Activated T-helper 1 cell treated with anti-CD3 and anti-CD28 coated beads, Interleukin-12 subunit alpha, Interleukin-12 subunit beta, Interleukin-2, Interleukin-4 antibody, amounts not matched to agents 30 ng/mL and 10 ng/mL and 1 ng/mL, durations not matched to agents 14 hours and 24 hours and 36 hours (primary cell): ENCODE measurements at regions not wholly inside any gene's neighbourhood (a gene's known extent, or its start where the extent isn't known, plus 50 kb on each side); places are given as distances from the start of the nearest gene placed in this dataset.

Source experiments
- DNase-seq: peaks from one replicate; pipeline ENCODE4 v3.0.0; 2021; ENCODE audit warnings: low spot score
- H3K27ac Mint-ChIP-seq: one replicate; pipeline ENCODE4 v1.8.0; 2021; ENCODE audit warnings: mild to moderate bottlenecking, mixed read lengths
- H3K27me3 Mint-ChIP-seq: one replicate; pipeline ENCODE4 v1.8.0; 2022; ENCODE audit warnings: mild to moderate bottlenecking, moderate library complexity, mixed read lengths; ENCODE audit not compliant: insufficient read depth
- H3K36me3 Mint-ChIP-seq: one replicate; pipeline ENCODE4 v1.8.0; 2021; ENCODE audit warnings: low read depth, mixed read lengths
- H3K4me1 Mint-ChIP-seq: one replicate; pipeline ENCODE4 v1.8.0; 2021; ENCODE audit warnings: low read depth, mixed read lengths
- H3K4me3 Mint-ChIP-seq: one replicate; pipeline ENCODE4 v1.8.0; 2021; ENCODE audit warnings: mild to moderate bottlenecking, moderate library complexity, mixed read lengths
- H3K9me3 Mint-ChIP-seq: one replicate; pipeline ENCODE4 v1.8.0; 2021; ENCODE audit warnings: mixed read lengths
- intact Hi-C: fragments of 100-400 bp; cut with micrococcal nuclease; formaldehyde crosslinking; loops from one replicate; pipeline ENCODE4 v1.15.1; 2024

DNA sequence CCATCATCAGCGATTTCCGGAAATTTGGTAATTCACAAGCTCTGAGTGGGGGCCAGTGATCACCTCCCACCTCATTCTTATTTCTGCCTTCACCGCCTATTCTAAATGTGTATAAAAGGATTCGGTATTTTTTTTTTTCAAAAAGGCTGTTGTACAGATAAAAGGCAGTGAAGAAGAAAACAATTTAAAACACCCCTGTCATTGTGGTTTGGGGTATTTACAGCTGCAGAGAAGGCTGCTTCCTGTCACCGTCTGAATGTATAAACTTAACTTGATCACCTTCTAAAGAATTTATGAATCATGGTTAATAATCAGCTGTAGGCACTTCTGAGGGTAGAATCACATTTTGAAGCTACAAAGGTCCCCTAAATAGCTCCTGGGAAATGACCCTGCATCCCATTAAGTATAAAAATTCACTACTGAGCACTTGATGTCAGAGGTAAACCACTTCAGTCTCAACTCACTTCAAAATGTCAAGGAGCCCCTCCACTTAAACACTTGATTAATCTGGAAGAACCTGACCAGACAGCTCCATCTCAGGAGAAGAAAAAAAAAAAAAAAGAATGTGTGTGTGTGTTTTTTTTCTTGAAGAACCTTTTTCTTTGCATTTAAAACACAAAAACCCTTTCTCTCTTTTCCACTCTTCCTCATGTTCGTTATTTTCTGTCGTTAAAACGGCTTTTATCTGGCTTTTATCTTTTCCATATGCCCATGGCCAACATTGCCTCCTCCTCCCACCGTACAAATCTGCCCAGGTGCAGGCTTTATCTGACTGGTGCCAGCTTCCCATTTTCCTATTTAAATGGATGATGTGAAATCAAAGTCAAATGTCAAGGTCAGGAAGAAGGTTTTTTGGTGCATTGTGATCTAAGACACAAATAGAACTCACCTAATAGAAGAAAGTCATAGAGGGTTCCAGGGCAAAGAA, 291.2 kb downstream of the IRX1 start:
- H3K4me1 Mint-ChIP-seq = no peaks in the 10 kb centered on the region
- H3K4me3 Mint-ChIP-seq = no peak overlapping the region
- intact Hi-C loops = no loop called here
- no peaks in the 10 kb centered on the region for H3K36me3 Mint-ChIP-seq
- H3K27me3 Mint-ChIP-seq = peaks cover 2% of the 10 kb centered on the region
- H3K9me3 Mint-ChIP-seq = no peaks in the 10 kb centered on the region
- no peak for DNase-seq
- H3K27ac Mint-ChIP-seq = no peak overlapping the region

- DNase-seq = no peak
- Mint-ChIP-seq H3K27me3 (peaks cover 2% of the 10 kb centered on the region), H3K27ac (no peak overlapping the region), H3K4me3 (no peak overlapping the region), H3K4me1 (no peaks in the 10 kb centered on the region), H3K36me3 (no peaks in the 10 kb centered on the region), H3K9me3 (no peaks in the 10 kb centered on the region)
- intact Hi-C loops = no loop called here
These were observed 292.7 kb downstream of the IRX1 start for GRCh38 chr5:3888310-3888709.

DNA sequence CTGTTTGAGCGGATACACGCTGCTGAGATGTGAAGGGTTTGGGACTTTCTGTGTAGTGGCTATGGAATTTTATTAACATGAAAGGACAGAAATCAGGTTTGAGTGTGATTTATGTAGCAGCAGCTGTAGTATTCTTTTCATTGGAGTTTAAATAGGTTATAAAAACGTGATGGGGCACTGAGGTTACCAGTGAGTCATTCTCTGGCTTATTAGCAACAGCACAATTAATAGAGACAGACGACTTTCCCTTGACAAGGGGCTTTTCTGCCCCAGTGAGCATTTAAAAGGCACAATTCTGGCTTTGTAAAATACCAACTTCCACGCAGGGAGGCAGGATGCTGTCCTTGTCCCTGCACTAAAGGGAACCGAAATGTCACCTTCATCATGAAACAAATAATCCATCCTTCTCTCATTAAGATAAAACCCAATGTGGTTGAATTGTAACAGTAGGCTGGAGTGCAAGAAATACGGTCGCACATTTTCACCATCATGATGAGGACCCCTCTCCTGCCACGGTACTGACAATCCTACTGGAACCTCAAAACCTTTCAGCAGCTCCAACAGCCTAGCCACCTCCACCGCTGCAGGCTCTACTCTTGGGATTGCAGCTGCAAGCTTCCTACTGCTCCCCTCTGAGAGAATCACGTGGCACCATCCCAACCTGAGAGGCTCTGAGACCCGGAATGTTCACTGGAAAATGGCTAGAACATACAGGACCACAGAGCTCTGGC, 293.9 kb downstream of the IRX1 start:
- Mint-ChIP-seq H3K36me3 (no peaks in the 10 kb centered on the region), H3K9me3 (no peaks in the 10 kb centered on the region), H3K27me3 (peaks cover 2% of the 10 kb centered on the region), H3K4me1 (no peaks in the 10 kb centered on the region), H3K27ac (no peak overlapping the region), H3K4me3 (no peak overlapping the region)
- intact Hi-C loops = no loop called here
- no peak for DNase-seq

DNA sequence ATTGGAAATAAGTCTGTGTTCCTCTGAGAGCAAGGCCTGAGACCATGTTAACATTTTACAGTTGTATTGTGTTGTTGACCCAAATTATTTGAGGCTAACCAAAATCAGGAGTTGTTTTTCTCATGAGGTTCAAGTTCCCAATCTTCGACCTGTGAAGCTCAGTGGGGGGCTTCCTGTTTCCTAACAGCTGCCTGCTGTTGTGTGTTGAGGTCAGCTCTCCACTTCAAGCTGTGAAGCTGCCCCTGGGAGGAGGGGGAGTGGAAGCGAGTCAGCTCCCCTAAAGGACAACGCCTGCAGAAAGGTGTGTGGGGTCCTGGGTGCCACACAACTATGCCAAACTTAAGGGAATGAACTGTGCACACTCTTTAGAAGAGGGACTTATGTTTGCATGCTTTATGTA, 295.5 kb downstream of the IRX1 start:
- no peak overlapping the region for H3K27ac Mint-ChIP-seq
- peaks cover 3% of the 10 kb centered on the region for H3K9me3 Mint-ChIP-seq
- H3K4me1 Mint-ChIP-seq = no peaks in the 10 kb centered on the region
- H3K4me3 Mint-ChIP-seq = no peak overlapping the region
- DNase-seq = no peak
- intact Hi-C loops = no loop called here
- H3K36me3 Mint-ChIP-seq = no peaks in the 10 kb centered on the region
- peaks cover 2% of the 10 kb centered on the region for H3K27me3 Mint-ChIP-seq

- intact Hi-C loops = no loop called here
- Mint-ChIP-seq H3K4me1 (no peaks in the 10 kb centered on the region), H3K27ac (no peak overlapping the region), H3K9me3 (peaks cover 3% of the 10 kb centered on the region), H3K4me3 (no peak overlapping the region), H3K27me3 (no peaks in the 10 kb centered on the region), H3K36me3 (no peaks in the 10 kb centered on the region)
- DNase-seq = no peak
These were observed 297.9 kb downstream of the IRX1 start for GRCh38 chr5:3893527-3893926.

GRCh38 chr5:3893975-3894374, 298.3 kb downstream of the IRX1 start:
- DNase-seq = no peak
- no peaks in the 10 kb centered on the region for H3K4me1 Mint-ChIP-seq
- H3K4me3 Mint-ChIP-seq = no peak overlapping the region
- H3K36me3 Mint-ChIP-seq = no peaks in the 10 kb centered on the region
- no peak overlapping the region for H3K27ac Mint-ChIP-seq
- H3K9me3 Mint-ChIP-seq = peaks cover 6% of the 10 kb centered on the region
- H3K27me3 Mint-ChIP-seq = no peaks in the 10 kb centered on the region
- intact Hi-C loops = no loop called here

DNA sequence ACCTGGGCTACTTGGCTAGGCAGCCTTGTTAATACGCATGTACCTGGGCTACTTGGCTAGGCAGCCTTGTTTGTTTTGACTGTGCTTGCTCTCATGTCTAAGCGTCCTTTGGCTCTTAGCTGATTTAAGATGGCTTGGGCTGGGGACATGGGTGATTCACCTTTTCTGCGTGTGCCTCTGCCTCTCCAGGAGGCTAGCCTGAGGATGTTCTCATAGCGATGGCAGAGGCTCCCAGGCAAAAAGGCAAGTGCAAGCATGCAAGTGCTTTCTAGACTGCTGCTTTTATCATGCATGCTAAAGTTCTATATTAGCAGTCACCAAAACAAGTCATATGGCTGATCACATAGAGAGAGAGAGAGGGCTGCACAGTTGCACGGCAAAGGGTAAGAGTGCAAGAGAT, 300.5 kb downstream of the IRX1 start:
- intact Hi-C loops = no loop called here
- H3K36me3 Mint-ChIP-seq = no peaks in the 10 kb centered on the region
- H3K9me3 Mint-ChIP-seq = peaks cover 6% of the 10 kb centered on the region
- no peak for DNase-seq
- no peak overlapping the region for H3K27ac Mint-ChIP-seq
- no peak overlapping the region for H3K4me3 Mint-ChIP-seq
- H3K27me3 Mint-ChIP-seq = no peaks in the 10 kb centered on the region
- no peaks in the 10 kb centered on the region for H3K4me1 Mint-ChIP-seq

- H3K9me3 Mint-ChIP-seq = peaks cover 8% of the 10 kb centered on the region
- no peaks in the 10 kb centered on the region for H3K4me1 Mint-ChIP-seq
These were observed 303.5 kb downstream of the IRX1 start for GRCh38 chr5:3899093-3899492.

DNA sequence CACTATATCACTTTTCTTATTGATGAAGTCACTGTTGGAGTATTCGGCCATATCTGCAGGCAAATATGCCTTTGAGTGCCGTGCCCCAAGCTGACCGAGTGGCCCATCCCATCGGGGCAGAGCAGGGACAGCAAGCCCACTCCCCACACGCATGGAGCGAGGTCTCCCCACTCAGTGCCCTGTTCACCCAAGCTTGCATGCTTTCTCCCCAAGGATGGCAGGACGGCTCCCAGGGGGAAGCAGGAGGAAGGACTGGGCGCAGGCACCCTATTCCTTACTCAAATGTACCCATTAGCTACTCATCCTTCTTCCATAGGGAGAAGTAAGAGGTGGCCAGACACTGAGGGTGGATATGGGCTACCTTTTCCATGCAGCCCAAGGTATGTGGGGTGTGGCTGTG, 309.0 kb downstream of the IRX1 start:
- Mint-ChIP-seq H3K4me1 (no peaks in the 10 kb centered on the region), H3K36me3 (no peaks in the 10 kb centered on the region), H3K27me3 (no peaks in the 10 kb centered on the region), H3K9me3 (peaks cover 13% of the 10 kb centered on the region), H3K27ac (no peak overlapping the region), H3K4me3 (no peak overlapping the region)
- DNase-seq = no peak
- intact Hi-C loops = no loop called here

More at GRCh38 chr5:3899093-3899492, 303.5 kb downstream of the IRX1 start:
- Mint-ChIP-seq H3K36me3 (no peaks in the 10 kb centered on the region), H3K4me3 (no peak overlapping the region), H3K27me3 (no peaks in the 10 kb centered on the region), H3K27ac (no peak overlapping the region)
- no peak for DNase-seq
- intact Hi-C loops = no loop called here

GRCh38 chr5:3905031-3905430, 309.4 kb downstream of the IRX1 start:
- Mint-ChIP-seq H3K27me3 (no peaks in the 10 kb centered on the region), H3K4me1 (no peaks in the 10 kb centered on the region), H3K36me3 (no peaks in the 10 kb centered on the region), H3K9me3 (peaks cover 13% of the 10 kb centered on the region), H3K27ac (no peak overlapping the region), H3K4me3 (no peak overlapping the region)
- intact Hi-C loops = no loop called here
- no peak for DNase-seq

- H3K4me1 Mint-ChIP-seq = no peaks in the 10 kb centered on the region
- intact Hi-C loops = no loop called here
- no peak overlapping the region for H3K27ac Mint-ChIP-seq
- no peak for DNase-seq
- no peak overlapping the region for H3K4me3 Mint-ChIP-seq
- no peaks in the 10 kb centered on the region for H3K36me3 Mint-ChIP-seq
- H3K27me3 Mint-ChIP-seq = no peaks in the 10 kb centered on the region
- peaks cover 13% of the 10 kb centered on the region for H3K9me3 Mint-ChIP-seq
These were observed 309.9 kb downstream of the IRX1 start for GRCh38 chr5:3905521-3905920.

- Mint-ChIP-seq H3K27me3 (no peaks in the 10 kb centered on the region), H3K27ac (no peak overlapping the region), H3K9me3 (peaks cover 5% of the 10 kb centered on the region), H3K4me1 (no peaks in the 10 kb centered on the region), H3K36me3 (no peaks in the 10 kb centered on the region), H3K4me3 (no peak overlapping the region)
- intact Hi-C loops = no loop called here
- no peak for DNase-seq
These were observed 315.5 kb downstream of the IRX1 start for GRCh38 chr5:3911111-3911510.

- peaks cover 5% of the 10 kb centered on the region for H3K9me3 Mint-ChIP-seq
- H3K27ac Mint-ChIP-seq = no peak overlapping the region
- no peaks in the 10 kb centered on the region for H3K36me3 Mint-ChIP-seq
- H3K27me3 Mint-ChIP-seq = no peaks in the 10 kb centered on the region
- H3K4me1 Mint-ChIP-seq = no peaks in the 10 kb centered on the region
- DNase-seq = no peak
- no peak overlapping the region for H3K4me3 Mint-ChIP-seq
- intact Hi-C loops = no loop called here
These were observed 316.1 kb downstream of the IRX1 start for GRCh38 chr5:3911773-3912172.
